Erythroblast (primary cell): ENCODE measurements at regions not wholly inside any gene's neighbourhood (a gene's known extent, or its start where the extent isn't known, plus 50 kb on each side); places are given as distances from the start of the nearest gene placed in this dataset.

Experiments
- GATA1 ChIP-seq: IDR thresholded peaks from 2 replicates; pipeline ENCODE4 v1.6.1; 2011; ENCODE audit warnings: low read depth, mild to moderate bottlenecking, control low read depth, low read length, moderate library complexity
- POLR2A ChIP-seq: IDR thresholded peaks from 2 replicates; pipeline ENCODE4 v1.6.1; 2011; ENCODE audit warnings: mild to moderate bottlenecking, low read length

DNA sequence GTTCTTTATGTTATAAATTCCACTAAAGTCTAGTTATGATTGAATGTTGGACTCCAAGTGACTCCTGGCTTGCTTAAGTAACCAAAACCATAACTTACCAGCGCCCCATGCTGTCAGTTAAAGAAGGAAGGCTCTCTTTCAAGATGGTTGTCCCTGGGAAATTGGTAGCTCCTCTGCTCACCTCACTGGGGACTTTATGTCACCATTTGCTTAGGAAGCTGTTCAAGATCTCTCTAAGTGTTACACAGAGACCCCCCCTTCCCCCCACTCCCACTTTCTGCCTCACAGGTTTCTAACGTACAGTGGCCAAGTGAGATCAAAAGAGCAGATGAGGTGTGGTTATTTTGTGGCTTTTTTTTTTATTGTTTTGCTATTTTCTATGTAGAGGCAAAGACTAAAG is 301.8 kb downstream of the AASDHPPT start:
- TF ChIP-seq POLR2A (no peak), GATA1 (no peak)
